Left hindlimb (tissue), 1 donor: ENCODE measurements at regions not wholly inside any gene's neighbourhood (a gene's known extent, or its start where the extent isn't known, plus 50 kb on each side); places are given as distances from the start of the nearest gene placed in this dataset.

Source experiments
- DNase-seq: peaks from one replicate; pipeline ENCODE4 v3.0.0-alpha.2; 2018

DNA sequence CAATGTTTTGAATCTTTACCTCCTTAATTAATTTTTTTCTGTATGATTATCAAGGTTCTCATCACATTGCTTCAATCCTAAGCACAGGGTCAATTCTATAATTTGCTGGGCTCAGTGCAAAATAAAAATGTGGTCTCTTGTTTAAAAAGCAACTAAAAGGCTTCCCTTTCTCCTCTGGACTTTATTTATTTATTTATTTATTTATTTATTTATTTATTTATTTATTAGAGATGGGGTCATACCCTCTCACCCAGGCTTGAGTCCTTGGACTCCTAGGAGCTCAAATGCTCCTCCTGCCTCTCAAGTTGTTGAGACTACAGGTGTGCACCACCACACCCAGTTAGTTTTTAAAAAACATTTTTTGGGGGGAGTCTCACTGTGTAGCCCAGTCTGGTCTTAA is 710.1 kb upstream of the REG3G start:
- DNase-seq, result no peak

DNA sequence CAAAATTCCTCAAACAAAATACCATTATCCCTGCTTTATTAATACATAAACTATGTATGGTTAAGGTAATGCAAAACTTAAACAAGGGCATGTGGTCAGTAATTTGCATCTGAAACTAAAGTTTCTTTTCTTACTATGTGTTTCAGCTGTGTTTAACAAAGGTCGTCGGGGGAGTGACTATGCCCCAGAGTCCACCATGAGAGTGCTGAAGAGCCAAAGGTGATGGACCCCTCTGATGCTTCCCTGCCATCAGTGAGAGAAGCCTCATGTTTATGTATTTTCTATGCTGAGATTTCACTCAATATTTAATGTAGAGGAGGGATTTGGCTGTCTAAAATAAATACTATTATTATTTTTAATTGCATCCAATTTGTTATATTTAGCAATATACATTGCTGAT is 707.2 kb upstream of the REG3G start:
- DNase-seq, result no peak

DNA sequence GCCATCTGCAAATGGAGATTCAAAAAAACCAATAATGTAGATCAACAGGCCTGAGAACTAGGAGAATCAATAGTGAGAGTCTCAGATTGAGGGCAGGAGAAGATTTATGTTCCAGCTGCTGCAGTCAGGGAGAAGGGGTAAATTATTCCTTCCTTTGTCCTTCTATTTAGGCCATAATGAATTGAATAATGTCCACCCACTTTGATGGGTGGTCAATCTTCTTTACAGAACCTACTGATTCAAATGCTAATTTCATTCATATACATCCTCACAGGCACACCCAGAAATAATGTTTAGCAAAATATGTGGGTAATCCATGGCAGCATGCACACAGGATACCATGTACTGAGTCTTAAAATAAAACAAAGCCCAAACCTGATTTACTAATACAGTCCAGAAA is 695.3 kb upstream of the REG3G start:
- no peak for DNase-seq

DNA sequence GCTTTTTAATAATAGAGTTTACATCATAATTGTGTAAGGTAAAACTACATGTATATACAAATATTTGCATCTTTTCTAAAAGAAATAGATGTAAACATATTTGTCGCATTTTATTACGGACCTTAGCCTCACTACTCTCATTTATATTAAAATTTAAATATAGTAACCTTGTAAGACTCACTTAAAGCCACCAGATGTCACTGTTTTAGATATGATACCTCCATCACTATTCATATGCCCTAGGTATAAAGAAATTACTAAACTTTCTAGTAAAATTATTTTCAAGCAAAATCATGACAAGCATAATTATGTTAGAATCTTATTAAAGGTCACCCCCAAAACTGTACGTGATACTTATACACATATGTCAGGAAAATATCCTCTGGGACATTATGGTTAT is 674.3 kb upstream of the REG3G start:
- DNase-seq, result no peak

DNA sequence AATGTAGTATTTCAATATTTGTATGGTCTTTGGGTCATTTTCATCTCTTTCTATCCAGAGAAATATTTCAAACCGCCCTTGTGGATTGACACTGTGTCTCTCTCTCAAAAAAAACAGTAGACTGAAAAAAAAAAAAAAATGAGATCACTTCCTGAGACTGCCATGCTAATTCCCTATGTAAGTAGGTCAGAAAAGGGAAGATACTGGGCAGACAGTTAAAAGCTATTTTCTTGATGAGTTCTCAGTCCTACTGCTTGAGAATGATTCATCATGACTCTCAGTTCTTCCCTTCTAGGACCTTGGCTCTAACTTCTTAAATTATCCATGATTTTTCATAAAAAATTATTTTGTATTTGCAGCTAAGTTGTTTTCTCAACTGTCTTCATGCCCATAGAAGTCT is 672.3 kb upstream of the REG3G start:
- no peak for DNase-seq

DNA sequence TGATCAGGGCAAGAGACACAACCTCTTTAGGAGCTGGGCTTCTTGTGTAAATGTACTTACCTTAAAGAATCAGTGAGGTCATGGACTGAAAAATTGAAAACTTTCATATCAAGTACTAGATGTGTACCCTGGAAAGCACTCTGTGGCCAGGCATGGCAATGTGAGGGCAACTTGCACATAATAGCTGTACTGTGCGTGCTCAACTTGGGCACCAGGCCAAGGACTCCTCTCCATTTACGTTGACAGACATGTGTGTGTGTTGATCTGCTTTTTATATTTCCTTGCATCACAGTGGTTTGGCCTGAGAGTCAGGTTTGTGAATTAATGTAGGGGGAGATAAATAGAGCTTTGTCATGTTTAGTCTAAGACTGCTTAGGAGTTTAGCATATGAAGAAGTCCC is 669.5 kb upstream of the REG3G start:
- no peak for DNase-seq

DNA sequence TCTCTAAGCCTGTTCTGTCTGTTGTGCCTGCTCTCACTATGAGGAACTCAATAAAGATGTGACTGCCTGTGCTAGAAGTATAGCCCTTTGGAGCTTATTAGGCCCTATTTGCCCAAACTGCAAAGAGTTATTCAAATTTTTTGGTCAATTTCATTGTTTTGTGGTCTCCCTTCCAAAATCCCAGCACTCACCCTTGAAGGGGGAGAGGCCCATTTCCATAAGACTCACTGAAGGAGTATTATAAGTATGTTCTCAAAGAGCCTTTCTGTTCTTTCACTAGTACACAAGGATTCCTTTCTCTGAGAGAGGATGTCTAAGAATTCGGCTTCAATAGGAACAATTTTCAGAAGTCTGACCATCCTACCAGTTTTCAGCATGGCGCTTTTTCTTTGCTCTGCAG is 641.9 kb upstream of the REG3G start:
- no peak for DNase-seq

DNA sequence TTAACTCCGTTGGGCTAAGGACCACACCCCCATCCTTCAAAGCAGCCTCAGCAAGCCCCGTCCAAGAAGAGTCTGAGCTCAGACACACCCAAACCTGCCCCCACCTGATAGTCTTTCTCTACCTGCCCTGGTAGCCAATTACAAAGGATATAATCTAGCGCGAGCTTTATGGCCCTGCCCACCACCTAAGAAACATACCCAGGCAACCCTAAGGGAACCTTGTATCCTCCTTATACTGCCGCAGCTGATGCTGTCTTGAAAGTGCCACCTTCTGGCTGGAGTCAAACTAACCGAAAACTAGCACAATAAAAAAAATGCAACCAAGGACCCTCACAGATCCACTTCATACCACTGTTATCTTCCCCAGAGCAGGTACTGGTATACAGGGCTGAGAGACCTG is 628.3 kb upstream of the REG3G start:
- DNase-seq, result no peak

DNA sequence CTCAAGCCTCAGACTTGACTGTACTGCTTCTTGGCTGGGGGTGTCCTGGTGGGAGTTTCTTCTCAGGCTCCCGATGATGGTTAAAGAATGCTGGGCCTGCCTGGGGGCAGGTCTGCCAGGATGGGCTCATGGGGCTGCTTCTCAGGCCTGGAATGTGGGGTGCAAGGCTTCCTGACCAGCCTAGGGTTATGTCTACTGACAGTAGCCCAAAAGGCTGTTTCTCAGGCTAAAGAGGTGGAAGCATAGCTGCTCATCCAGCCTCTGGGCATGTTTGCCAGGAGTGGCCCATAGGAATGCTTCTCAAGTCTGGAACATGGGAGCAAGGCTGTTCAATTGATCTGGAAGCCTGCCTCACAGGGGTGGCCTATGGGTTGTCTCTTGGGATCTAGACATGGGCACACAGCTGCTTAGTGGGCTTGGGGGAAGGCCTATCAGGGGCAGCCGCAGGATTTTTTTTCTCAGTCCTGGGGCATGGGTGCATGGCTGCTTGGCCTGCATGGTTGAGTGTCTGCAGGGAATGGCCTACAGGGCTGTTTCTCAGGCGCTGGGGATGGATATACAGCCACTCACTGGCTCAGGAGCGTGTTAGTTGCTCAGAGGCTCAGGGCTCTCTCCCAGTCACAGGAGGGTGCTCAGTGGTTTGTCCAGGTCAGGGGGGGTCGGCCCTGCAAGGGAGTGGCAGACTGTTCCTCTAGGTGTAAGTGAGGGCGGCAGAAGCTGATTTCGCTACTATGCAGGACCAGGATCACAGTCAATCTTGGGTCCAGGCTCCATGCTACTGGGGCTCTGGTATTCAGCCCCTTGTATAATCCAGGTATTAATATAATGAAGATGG is 617.3 kb upstream of the REG3G start:
- no peak for DNase-seq

DNA sequence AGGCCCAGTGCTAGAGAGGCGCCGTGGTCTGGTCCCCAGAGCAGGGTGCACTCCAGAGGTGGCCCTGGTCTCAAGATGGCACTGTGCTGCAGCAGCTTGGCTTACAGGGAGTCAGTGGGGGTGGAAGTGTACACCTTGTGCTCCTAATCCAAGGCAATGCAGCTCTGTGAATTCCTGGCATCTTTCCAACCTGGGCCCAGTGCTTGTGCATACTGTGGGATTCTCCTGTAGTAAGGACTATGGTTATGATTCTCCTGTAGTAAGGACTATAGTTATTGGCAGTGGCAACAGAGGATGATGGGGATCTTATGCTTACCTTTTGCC is 616.7 kb upstream of the REG3G start:
- no peak for DNase-seq

DNA sequence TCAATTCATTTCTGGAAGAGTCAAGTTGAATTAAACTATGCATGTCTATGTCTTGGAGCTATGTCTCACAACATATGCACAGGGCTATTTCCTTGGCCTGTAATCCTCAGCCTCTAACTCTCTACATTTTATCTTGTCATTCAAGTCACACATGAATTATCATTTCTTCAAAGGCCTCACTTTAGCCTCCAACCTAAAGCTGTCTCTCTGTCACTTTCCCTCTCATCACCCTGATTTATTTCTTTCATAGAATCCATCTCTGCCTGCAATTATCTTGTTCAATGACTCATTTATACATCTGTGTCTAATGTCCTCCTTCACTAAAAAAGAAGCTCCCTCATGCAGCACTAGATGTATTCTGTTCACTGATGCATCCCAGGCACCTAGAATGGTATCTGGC is 614.2 kb upstream of the REG3G start:
- no peak for DNase-seq

DNA sequence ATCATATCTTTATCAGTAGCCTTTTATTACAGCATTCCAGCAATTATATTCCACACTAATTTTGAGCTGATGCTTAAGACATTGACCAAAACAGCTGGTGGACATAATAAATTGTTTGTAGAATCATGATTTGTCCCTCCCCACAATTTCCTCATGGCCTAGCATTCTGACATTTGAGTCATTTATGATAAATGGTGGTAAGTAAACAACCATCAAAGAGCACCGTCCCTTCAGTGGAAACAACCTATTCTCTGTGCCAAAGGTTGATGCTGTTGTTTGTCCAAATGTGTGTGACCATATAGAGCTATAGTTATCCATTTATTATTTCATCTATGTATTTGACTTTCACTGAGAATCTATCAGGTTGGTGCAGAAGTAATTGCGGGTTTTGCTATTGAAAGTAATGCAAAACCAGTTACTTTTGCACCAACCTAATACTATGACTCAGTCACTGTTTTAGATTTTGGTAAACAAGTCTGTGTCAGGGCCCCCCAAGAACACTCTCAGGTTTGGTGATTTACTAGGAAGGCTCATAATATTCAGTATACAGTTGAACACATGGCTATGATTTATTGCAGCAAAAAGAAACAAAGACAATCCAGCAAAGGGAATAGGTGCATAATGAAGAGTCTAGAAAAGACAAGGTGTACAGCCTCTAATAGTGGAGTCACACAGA is 608.7 kb upstream of the REG3G start:
- no peak for DNase-seq

DNA sequence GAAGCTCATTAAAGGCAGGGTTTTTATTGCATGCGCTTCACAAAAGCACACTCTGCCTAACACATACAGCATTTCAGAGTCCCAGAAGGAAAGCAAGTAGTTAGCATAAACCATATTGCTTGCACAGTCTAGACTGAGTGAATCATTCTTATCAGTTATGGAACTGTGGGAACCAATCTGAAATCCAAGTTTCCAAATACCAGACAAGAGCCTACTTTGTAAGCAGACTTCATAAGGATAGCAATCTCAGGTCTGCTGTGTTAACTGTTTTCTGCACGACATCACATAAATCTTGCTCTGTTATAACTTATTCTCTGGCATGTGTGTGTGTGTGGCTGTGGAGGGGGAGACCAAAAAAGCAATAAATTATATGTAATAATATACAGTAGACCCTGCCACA is 608.1 kb upstream of the REG3G start:
- DNase-seq, result no peak

DNA sequence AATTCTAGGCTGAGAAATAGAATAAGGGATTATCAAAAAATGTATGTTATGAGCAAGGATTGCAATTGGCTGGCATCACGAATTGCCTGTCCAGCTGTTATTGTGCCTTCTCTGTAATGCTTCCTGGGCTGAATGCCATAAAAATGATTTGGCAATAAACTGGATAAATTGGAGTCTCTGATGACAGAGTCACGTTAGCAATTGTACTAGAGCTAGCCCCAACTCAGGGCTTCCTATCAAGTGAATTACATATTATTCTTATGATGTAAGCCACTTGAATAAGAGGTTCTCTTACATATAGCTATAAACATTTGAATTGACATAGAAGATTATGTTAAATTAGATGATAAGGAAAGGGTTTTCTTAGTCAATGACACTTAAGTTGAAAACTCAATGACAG is 607.5 kb upstream of the REG3G start:
- DNase-seq, result no peak

DNA sequence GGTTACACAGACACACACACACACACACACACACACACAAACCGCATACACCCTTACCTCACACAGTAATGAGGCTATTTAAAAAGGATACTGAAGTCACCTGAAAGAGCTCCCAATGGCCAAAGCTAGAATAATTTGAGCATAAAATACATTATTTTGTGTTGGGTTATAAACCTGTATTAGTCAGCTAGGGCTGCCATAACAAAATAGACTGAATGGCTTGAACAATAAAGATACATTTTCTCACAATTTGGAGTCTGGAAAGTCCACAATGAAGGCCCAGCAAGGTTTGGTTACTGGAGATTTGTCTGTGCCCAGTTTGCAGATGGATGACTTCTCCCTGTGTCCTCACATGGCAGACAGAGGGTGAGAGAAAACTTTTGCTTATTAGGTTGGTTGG is 605.4 kb upstream of the REG3G start:
- no peak for DNase-seq

DNA sequence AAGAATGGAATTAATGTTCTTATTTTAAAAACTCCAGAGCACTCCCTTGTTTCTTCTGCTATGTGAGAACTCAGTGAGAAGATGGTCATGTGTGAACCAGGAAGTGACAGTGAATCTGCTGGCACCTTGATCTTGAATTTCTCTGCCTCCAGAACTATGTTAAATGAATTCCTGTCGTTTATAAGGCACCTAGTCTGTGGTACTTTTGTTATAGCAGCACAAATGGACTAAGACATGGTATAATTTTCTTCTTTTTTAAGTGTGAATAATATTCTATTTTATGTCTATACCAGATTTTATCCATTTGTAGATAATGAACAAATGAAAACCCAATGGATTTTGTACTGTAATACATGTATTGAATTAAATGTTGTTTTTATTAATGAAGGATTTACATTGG is 601.9 kb upstream of the REG3G start:
- DNase-seq, result no peak

DNA sequence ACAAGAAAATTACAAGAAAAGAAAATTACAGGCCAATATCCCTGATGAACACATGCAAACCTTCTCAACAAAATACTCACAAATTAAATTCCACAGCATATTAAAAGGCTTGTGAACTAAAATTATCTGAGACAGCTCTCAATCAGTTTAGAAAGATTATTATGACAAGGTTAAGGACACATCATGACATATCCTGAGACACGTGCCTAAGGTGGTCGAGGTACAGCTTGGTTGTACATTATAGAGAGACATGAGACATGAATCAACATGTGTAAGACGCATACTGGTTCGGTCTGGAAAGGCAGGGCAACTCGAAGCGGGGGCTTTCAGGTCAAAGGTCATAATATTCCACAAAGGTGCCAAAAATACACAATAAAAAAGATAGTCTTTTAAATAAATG is 598.3 kb upstream of the REG3G start:
- DNase-seq, result no peak

DNA sequence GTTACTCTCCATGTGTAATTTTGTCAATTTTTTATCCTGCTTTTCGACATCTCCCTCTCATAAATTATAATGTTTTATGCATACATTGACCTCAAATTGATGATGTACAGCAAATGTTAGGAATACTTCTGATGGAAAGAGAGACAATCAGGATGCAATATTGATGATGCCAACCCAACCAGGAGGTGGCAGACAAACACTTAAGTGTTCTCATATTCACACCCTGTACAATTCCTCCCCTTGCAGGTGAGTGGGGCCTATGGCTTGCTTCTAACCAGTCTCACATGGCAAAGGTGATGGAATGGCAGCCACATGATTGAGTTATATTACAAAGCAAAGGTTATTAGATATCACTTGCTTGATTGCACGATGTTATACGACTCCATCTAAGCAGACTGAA is 594.3 kb upstream of the REG3G start:
- DNase-seq, result no peak

DNA sequence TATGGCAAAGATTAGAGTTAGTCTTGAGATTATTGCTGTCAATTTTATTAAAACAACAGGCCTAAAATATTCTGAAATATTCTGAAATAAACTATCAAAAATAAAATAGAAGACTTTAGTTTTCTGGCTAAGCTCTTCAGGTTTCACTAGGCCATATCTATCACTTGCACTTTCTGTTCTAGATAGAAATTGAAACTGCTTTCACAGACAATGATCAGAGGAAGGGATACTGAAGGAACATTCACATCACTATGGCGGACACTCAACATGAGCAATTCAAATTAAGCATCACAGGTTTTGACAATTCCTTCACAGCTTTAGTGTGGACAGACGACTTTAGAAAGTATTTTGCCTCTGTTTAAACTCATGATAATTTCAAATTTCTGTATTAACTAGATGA is 586.4 kb upstream of the REG3G start:
- no peak for DNase-seq

DNA sequence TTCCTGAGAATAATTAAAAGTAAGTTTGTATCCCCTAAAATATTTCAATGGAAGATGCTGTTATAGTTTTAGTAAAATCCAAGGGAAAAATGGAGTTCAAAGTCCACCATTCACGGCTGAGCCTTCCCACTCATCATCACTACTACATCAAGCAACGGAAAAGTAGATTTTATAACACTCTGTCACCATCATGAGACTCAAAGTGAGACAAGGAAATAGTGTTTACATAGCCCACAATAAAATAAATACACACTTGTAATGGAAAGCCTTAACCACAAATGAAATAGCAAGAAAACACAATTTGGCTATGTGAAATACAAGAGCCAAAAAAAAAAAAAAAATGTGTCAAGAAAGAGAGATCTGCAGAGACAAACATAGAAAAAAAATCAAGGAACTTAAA is 569.9 kb upstream of the REG3G start:
- DNase-seq, result no peak

DNA sequence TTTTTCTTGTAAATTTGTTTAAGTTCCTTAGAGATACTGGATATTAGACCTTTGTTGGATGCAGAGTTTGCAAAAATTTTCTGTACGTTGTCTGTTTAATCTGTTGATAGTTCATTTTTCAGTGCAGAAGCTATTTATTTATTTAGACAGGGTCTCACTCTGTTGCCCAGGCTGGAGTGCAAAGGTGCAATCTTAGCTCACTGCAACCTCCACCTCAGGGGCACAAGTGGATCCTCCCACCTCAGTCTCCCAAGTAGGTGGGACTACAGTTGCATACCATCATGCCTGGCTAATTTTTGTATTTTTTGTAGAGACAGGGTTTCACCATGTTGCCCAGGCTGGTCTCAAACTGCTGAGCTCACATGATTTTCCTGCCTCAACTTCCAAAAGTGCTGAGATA is 568.2 kb upstream of the REG3G start:
- DNase-seq, result no peak

DNA sequence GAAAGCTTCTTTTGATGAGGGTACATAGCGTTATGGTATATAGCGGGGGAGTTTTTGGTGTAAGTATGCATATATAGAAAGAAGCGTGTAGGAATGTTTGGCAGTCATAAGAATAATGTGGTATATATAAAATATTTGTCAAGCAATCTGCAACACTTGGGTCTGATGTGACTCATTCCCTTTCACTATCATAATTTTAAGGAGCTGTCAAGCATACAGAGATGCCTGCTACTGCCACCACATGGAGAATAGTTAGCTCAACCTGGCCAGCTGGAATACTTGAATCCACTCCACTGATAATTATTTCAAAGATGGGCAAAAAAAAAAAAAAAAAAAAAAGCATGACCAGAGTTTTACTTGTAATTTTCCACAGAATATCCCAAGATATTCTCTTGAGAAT is 559.8 kb upstream of the REG3G start:
- no peak for DNase-seq

DNA sequence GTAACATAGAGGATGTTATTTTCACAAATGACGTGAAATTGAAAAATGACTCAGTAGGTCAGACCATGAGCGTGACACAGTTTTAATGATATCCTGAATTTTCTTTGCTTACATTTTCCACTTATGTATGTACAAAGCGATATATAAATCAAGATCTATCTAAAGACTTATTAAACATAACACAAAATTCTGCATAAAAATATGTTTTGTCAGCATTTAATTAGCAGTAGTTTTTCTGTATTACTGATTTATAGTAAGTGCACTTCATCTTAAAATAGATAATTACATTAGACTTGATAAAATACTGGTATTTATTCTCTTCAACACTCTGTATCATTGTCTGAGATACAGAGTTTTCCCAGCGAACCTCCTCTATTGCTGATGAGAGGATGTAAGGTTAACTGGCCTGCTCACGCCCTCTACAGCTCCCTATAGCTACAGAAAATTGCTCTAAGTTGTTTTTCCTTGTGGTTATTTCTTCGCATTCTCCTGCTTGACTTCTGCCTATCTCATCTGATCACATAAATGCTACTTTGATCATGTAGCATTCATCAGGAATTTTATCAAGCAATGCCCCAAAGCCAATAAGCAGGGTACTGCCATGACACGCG is 548.8 kb upstream of the REG3G start:
- DNase-seq, result no peak

DNA sequence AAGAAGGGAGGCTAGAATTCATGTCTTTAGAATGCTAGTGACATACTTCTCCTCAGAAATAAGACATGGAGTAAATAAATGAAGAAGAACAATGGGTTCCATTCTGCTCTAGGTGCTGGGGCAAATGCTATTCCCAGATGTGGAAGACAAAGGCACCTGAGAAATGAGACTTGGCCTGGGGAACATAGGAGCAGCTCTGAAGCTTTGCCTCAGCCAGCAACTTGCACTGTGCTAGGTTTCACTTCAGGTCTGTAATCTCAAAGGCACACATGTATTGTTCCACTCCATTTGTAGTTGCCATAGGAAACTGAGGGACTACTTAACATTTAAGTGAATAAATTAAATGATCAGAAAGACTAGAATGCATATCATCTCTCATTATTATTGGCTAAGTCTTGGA is 538.9 kb upstream of the REG3G start:
- DNase-seq, result no peak

DNA sequence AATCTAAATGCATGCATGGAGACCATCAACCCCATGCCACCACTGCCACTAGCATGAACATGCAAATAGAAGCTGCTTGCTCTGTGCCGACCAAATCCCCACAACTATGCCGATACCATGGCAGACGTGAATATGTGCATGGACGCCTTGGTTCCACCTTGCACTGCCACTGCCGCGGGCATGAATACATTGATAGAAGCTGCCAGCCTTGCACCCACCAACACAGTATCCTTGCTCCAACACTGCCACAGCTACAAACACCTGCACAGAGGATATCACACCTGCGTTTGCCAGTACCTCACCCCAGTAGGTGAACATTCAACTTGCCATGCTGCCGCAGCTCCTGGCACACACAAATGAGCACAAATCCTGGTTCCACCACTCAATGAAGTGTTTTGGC is 527.4 kb upstream of the REG3G start:
- no peak for DNase-seq
